Calu3 (cell line): ENCODE measurements at regions not wholly inside any gene's neighbourhood (a gene's known extent, or its start where the extent isn't known, plus 50 kb on each side); places are given as distances from the start of the nearest gene placed in this dataset.

Experiments used
- BruUV-seq: library from RNA; stranded (reverse); fragments of 400-500 nt; replicated peaks from 2 replicates; lab custom pipeline; 2021; lab: Mats Ljungman, UMichigan
- CTCF ChIA-PET: fragments of 300-600 bp; sonication (Branson Sonifier 250); formaldehyde crosslinking; loops from one replicate; lab custom pipeline; 2022; ENCODE audit warnings: antibody characterized with exemption; lab: Charles Lee
- DNase-seq: peaks from one replicate; pipeline ENCODE4 v3.0.0; 2022
- H3K27ac Mint-ChIP-seq: one replicate; pipeline ENCODE4 v1.8.0; 2022; ENCODE audit warnings: mixed read lengths; ENCODE audit not compliant: unreplicated experiment
- H3K27me3 Mint-ChIP-seq: one replicate; pipeline ENCODE4 v1.8.0; 2022; ENCODE audit warnings: mixed read lengths; ENCODE audit not compliant: unreplicated experiment
- H3K36me3 Mint-ChIP-seq: one replicate; pipeline ENCODE4 v1.8.0; 2022; ENCODE audit warnings: mild to moderate bottlenecking, moderate library complexity, mixed read lengths; ENCODE audit not compliant: insufficient read depth, unreplicated experiment
- H3K4me1 Mint-ChIP-seq: one replicate; pipeline ENCODE4 v1.8.0; 2022; ENCODE audit warnings: mild to moderate bottlenecking, low read depth, mixed read lengths; ENCODE audit not compliant: unreplicated experiment
- H3K4me3 Mint-ChIP-seq: one replicate; pipeline ENCODE4 v1.8.0; 2022; ENCODE audit warnings: mild to moderate bottlenecking, low read depth, moderate library complexity, mixed read lengths; ENCODE audit not compliant: unreplicated experiment
- H3K9me3 Mint-ChIP-seq: one replicate; pipeline ENCODE4 v1.8.0; 2022; ENCODE audit warnings: low read depth, mixed read lengths; ENCODE audit not compliant: unreplicated experiment
- intact Hi-C: fragments of 100-400 bp; cut with micrococcal nuclease; formaldehyde crosslinking; loops from one replicate; pipeline ENCODE4 v1.10.0; 2022; ENCODE audit not compliant: unreplicated experiment
- TF ChIP-seq, protein P1 (sequence below): fragments of 200-600 bp; IDR thresholded peaks from one replicate; pipeline ENCODE4 v1.8.0; 2022; ENCODE audit warnings: antibody characterized with exemption; ENCODE audit not compliant: unreplicated experiment

GRCh38 chr14:46384611-46385010, 267.0 kb downstream of the RPL10L start:
- H3K27me3 Mint-ChIP-seq = no peaks in the 10 kb centered on the region
- H3K4me3 Mint-ChIP-seq = no peak overlapping the region
- TF ChIP-seq, protein P1, sequence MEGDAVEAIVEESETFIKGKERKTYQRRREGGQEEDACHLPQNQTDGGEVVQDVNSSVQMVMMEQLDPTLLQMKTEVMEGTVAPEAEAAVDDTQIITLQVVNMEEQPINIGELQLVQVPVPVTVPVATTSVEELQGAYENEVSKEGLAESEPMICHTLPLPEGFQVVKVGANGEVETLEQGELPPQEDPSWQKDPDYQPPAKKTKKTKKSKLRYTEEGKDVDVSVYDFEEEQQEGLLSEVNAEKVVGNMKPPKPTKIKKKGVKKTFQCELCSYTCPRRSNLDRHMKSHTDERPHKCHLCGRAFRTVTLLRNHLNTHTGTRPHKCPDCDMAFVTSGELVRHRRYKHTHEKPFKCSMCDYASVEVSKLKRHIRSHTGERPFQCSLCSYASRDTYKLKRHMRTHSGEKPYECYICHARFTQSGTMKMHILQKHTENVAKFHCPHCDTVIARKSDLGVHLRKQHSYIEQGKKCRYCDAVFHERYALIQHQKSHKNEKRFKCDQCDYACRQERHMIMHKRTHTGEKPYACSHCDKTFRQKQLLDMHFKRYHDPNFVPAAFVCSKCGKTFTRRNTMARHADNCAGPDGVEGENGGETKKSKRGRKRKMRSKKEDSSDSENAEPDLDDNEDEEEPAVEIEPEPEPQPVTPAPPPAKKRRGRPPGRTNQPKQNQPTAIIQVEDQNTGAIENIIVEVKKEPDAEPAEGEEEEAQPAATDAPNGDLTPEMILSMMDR = no peak
- H3K27ac Mint-ChIP-seq = no peak overlapping the region
- peaks cover 3% of the 10 kb centered on the region for H3K9me3 Mint-ChIP-seq
- no peaks in the 10 kb centered on the region for H3K36me3 Mint-ChIP-seq
- H3K4me1 Mint-ChIP-seq = no peaks in the 10 kb centered on the region
- intact Hi-C loops = no loop called here
- no peak for DNase-seq
- CTCF ChIA-PET = interaction anchor here (1.3 kb wide), 1 partner anchor 11 kb away, joined by 3 read pairs; no protein-coding TSS in a partner anchor
- BruUV-seq = no TSS peak

GRCh38 chr14:46381674-46382073, 269.9 kb downstream of the RPL10L start:
- H3K27me3 Mint-ChIP-seq = no peaks in the 10 kb centered on the region
- no peaks in the 10 kb centered on the region for H3K4me1 Mint-ChIP-seq
- no peaks in the 10 kb centered on the region for H3K36me3 Mint-ChIP-seq
- no peak overlapping the region for H3K4me3 Mint-ChIP-seq
- no peak overlapping the region for H3K27ac Mint-ChIP-seq
- TF ChIP-seq, protein P1 = no peak
- BruUV-seq = no TSS peak
- CTCF ChIA-PET = no interaction called here
- DNase-seq = no peak
- peaks cover 3% of the 10 kb centered on the region for H3K9me3 Mint-ChIP-seq
- intact Hi-C loops = no loop called here

GRCh38 chr14:46378248-46378647, 273.3 kb downstream of the RPL10L start:
- no peak for DNase-seq
- no peak overlapping the region for H3K4me3 Mint-ChIP-seq
- H3K9me3 Mint-ChIP-seq = peaks cover 13% of the 10 kb centered on the region
- TF ChIP-seq, protein P1 = no peak
- H3K27me3 Mint-ChIP-seq = no peaks in the 10 kb centered on the region
- H3K4me1 Mint-ChIP-seq = no peaks in the 10 kb centered on the region
- H3K27ac Mint-ChIP-seq = no peak overlapping the region
- intact Hi-C loops = no loop called here
- H3K36me3 Mint-ChIP-seq = no peaks in the 10 kb centered on the region
- BruUV-seq = no TSS peak
- CTCF ChIA-PET = no interaction called here

GRCh38 chr14:46377305-46377704, 274.3 kb downstream of the RPL10L start:
- CTCF ChIA-PET = no interaction called here
- intact Hi-C loops = no loop called here
- DNase-seq = no peak
- TF ChIP-seq, protein P1 = no peak
- Mint-ChIP-seq H3K36me3 (no peaks in the 10 kb centered on the region), H3K27me3 (no peaks in the 10 kb centered on the region), H3K27ac (no peak overlapping the region), H3K4me3 (no peak overlapping the region), H3K9me3 (peaks cover 13% of the 10 kb centered on the region), H3K4me1 (no peaks in the 10 kb centered on the region)
- no TSS peak for BruUV-seq
